Fibroblast of skin of right biceps (primary cell): ENCODE measurements at regions not wholly inside any gene's neighbourhood (a gene's known extent, or its start where the extent isn't known, plus 50 kb on each side); places are given as distances from the start of the nearest gene placed in this dataset.

Source experiments
- DNase-seq: peaks from one replicate; pipeline ENCODE4 v3.0.0-alpha.2; 2013

DNA sequence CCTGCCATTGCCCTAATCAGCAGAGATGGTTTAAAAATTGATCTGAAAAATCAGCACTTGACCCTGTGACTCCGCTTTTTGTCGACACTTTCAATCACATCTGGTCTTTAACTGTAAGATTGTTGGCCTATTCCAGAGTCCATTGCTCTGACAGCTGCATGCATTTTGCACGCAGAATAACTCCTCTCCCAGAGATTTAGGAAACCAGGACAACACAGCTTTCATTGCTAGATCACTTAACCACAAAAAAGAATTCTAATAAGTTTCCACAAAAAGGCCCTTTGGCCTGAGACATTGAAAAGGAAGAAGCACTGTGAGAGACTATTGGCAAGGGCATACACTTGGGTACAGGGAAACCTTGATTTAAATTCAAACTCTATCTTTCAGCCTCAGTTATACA lies 373.1 kb downstream of the TGFB2 start:
- DNase-seq = peak; percentile 49

GRCh38 chr1:218718977-218719376 lies 373.8 kb downstream of the TGFB2 start:
- peak; percentile 65 for DNase-seq

DNA sequence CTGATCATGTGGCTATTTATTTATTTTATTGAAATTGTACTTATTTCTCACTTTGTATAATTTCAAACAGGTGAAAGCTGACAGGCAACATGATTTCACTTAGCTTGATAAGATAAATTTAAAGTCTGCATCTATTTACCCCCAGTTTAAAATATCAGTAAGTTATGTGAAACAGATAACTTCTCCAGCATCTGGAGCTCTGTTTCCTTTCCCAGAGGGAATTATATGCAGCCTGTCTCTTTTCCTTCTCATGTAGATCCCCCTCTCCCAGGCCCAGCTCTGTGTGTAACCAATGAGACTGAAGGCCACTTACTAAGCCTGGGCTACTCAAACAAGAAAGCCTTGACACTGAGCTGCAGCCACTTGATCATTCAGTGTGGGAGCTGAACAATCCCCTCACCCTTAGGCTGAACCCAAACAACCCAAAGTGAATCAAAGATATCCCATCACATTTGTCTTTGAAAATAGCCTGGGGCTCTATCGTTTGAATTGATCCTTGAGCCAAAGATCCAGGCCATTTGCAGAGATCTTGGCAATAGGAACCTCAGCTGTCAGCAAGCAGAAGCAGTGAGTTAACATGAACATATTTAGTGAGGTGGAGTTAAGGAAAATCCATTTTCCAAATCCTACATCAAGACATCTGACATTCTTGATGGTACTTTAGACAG lies 383.9 kb downstream of the TGFB2 start:
- DNase-seq = no peak

- peak; percentile 92 for DNase-seq
These were observed 390.4 kb downstream of the TGFB2 start for GRCh38 chr1:218735436-218736032.

DNA sequence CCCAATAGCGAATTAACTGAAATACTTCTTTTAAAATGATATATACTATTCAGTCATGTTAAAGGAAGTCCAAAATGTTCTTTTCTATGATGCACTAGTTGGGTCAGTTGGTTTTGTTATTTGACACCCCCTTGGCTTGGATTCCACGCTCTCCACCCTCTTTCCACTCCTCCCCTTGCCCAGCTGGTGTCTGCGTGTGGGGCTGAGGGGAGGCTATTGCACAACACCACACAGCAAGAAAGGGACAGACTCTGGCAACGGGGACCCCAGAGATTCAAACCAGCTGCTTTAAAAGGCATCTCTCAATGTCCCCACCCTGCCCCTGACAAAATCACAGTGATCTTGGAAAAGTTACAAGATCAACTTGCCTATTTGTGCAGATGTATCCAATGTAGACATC lies 394.3 kb downstream of the TGFB2 start:
- DNase-seq = peak; percentile 9

DNA sequence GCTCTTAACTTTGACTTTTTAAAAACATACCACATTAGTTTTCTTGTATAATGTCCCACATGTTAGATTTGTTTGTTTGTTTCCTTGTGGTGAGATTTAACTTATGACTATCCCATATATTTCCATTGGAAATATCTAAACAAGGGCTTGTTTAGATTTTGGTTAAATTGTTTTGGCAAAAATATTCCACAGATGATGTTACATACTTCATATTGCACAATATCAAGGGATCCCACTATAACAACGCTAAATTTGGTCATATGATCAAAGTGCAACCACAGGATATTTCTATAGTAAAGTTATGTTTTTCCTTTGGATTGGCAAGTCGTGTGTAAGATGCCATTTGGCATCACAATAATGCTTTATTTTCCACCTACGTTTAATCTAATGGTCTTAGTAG lies 396.7 kb downstream of the TGFB2 start:
- no peak for DNase-seq

GRCh38 chr1:218742467-218743262 lies 397.5 kb downstream of the TGFB2 start:
- no peak for DNase-seq

- no peak for DNase-seq
These were observed 398.8 kb downstream of the TGFB2 start for GRCh38 chr1:218743861-218744505.

GRCh38 chr1:218748071-218748470 lies 402.9 kb downstream of the TGFB2 start:
- DNase-seq = peak; percentile 75

DNA sequence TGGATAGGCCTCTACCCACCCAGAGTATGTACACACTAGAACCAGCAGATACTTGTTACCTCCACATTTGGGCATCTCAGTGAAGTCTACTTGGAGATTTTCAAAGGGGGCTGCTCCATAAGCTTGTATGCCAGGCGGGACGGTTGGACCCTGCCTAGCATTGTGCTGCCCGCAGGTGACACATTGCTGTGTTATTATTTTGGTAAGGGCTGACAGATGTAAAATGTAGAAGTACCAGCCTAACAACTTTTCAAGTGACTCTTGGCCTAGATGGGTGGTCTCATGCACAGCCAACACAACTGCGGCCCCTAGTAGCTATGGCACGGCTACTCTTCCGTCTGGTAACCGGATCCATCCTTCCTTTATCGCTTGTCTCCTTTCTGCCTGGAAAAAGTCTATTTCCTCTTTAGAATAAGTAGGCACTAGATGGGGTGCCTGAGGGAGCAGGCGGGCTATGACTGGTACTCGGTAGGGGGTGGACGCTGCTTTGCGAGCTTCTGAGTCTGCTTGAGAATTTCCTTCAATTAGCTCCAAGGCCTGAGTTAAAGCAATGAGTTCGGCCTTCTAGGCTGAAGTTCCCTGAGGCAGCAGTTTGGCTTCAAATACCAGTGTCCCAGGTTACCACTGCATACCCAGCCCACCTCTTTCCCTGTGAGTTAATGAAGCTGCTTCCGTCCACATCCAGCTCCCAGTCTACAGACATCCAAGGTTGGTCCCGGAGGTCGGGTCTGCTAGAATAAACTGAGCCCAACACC lies 405.3 kb downstream of the TGFB2 start:
- DNase-seq = no peak

GRCh38 chr1:218751208-218751948 lies 406.2 kb downstream of the TGFB2 start:
- DNase-seq = no peak

DNA sequence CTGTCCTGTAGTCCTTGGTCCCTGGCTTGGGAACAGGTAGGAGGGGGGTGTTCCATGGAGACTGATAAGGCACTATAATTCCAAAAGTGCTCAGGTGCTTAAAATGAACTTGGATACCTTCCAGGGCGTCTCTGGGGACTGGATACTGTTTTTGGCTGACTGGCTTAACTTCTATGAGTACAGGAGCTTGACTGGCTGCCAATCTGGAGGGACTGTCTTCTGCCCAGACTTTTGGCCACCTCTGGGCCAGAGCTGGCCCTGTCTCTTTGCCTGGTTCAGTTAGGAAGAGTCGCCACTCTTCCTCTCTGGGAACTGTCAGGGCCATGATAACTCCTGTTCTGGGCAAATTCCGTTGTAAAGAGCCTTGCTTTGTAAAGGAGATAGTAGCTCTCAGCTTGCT lies 407.0 kb downstream of the TGFB2 start:
- no peak for DNase-seq

GRCh38 chr1:218754477-218754876 lies 409.3 kb downstream of the TGFB2 start:
- no peak for DNase-seq

GRCh38 chr1:218755128-218755527 lies 410.0 kb downstream of the TGFB2 start:
- no peak for DNase-seq

GRCh38 chr1:218759795-218760194 lies 413.9 kb upstream of the LYPLAL1 start:
- no peak for DNase-seq

GRCh38 chr1:218760601-218761570 lies 412.8 kb upstream of the LYPLAL1 start:
- peak; percentile 36 for DNase-seq

- DNase-seq = no peak
These were observed 410.1 kb upstream of the LYPLAL1 start for GRCh38 chr1:218763538-218763937.

DNA sequence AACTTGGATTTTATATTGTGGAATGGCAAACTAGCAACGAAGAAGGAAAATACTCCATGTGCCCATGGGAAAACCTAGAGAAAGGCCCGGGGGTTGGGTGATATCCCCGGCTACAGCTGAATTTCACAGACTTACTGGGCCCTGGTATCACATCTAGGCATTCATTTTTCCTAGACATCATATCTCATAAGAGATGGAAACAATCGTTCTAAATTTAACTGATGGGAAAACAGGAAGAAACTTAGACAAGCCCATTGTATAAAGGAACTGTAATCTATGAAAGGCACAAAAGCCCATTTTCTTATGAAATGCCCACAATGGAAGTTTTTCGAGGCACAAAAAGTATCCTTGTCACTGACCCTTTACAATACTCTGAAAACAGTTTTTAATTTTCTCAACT lies 407.9 kb upstream of the LYPLAL1 start:
- no peak for DNase-seq

DNA sequence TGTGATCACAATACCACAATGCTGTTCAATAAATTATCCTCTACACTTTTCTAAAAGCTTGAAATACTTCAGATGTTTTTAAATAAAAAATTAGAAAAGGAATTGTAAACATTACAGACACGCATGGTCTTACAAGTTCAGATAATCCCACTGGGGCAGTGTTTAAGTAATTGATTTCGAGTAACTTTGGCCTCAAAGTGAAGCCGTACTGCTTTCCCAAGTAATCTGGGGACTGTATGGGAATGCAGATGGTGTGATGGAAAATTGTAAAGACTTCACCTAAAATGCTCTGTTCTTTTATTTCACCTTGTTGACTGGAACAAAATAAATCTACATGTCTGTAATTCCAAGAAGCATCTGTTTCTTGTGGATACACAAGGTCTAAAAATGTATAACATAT lies 401.7 kb upstream of the LYPLAL1 start:
- DNase-seq = no peak

DNA sequence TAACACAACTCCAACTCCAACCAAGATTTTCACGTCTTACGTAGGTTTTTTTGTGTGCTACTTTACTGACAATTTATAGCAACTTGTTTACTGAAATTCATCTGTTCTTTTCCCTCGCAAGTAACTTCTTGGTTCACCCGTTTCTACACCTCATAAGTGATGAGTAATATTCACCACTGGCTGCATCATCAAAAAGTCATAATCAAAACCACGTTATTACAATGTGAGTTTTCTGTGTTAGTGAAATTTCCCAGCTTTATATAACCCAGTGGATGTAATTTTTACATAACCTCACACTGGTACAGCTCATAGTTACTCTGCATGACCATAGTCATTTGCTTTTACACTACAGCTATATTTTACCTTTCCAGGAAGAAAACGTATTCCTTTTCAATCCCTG lies 401.1 kb upstream of the LYPLAL1 start:
- peak; percentile 82 for DNase-seq

DNA sequence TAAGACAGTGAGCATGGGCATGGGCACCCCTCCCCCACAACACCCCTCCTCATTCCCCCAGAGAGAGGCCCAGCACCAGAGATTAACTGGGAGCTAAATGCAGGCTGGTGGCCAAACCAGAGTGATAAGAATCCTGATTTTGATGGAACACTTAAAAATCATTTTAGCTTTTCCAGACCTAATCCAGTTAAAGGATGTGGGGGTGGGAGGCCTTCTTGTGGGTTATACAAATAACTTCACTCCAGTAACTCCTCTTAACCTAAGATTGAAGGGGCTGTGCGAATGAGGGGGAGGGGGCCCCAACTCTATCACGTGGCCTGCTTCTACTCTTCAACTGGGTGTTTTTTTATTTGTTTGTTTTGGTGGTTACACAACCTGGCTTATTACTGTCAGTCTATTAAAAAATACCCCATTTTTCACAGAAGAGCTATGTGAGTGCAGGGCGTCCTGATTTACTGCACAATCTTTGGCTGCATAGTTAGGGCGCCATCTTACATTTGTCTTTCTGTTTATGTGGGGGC lies 398.1 kb upstream of the LYPLAL1 start:
- DNase-seq = no peak
